NT2/D1 (cell line): ENCODE measurements at regions not wholly inside any gene's neighbourhood (a gene's known extent, or its start where the extent isn't known, plus 50 kb on each side); places are given as distances from the start of the nearest gene placed in this dataset.

Experiments
- DNase-seq: peaks from one replicate; pipeline ENCODE4 v3.0.0-alpha.2; 2011; ENCODE audit warnings: low read depth, low spot score
- H3K27me3 ChIP-seq: 2 replicates; pipeline ENCODE4 v1.6.0; 2011; ENCODE audit warnings: mild to moderate bottlenecking; ENCODE audit not compliant: insufficient read length, insufficient read depth
- H3K36me3 ChIP-seq: 2 replicates; pipeline ENCODE4 v1.6.1; 2011; ENCODE audit warnings: mild to moderate bottlenecking, low read length, mixed read lengths; ENCODE audit not compliant: insufficient read depth, insufficient read length
- H3K4me1 ChIP-seq: 2 replicates; pipeline ENCODE4 v1.5.1; 2011; ENCODE audit not compliant: insufficient read depth, insufficient read length
- H3K4me3 ChIP-seq: 2 replicates; pipeline ENCODE4 v1.5.1; 2011; ENCODE audit warnings: low read depth; ENCODE audit not compliant: insufficient read length
- H3K9ac ChIP-seq: 2 replicates; pipeline ENCODE4 v1.6.0; 2011; ENCODE audit warnings: low read depth; ENCODE audit not compliant: insufficient read length
- H3K9me3 ChIP-seq: 2 replicates; pipeline ENCODE4 v1.5.1; 2011; ENCODE audit warnings: mild to moderate bottlenecking, low read length; ENCODE audit not compliant: insufficient read depth
- SUZ12 ChIP-seq: IDR thresholded peaks from 2 replicates; pipeline ENCODE4 v1.6.1; 2011; ENCODE audit not compliant: insufficient read length, insufficient read depth; ENCODE audit errors: extremely low read depth
- YY1 ChIP-seq: IDR thresholded peaks from 2 replicates; pipeline ENCODE4 v1.6.1; 2011; ENCODE audit not compliant: insufficient read length, insufficient read depth
- ZNF274 ChIP-seq: IDR thresholded peaks from 2 replicates; pipeline ENCODE4 v1.6.1; 2011; ENCODE audit warnings: mild to moderate bottlenecking, low read depth, low read length

DNA sequence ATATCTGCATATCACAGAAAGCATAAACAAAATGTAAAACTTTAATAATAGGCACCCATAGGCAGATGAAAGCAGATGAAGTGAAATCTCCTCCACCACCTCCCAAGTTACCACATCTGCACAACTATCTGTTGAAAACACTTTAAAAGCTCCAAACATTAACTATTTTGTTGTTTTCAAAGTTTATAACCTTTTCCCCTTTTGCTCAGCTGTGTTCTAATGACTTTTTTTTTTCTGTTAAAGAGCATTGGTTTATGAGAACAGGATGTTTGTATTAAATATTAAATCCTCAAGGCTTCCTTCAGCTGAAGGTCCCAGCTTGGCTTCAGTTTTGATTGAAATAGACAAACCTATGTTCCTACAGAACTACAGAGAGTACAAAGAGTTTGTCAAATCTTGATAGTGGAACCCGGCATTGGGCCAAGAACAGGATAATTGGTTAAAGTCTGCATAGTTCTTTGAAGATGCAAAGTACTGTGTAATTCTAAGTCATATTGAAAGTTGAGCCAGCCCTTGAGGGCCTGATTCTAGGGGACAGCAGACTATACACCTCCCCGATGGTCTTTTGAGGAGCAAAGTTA lies 255.1 kb upstream of the JAG1 start:
- H3K4me3 ChIP-seq, result no peak overlapping the region
- no peaks in the 10 kb centered on the region for H3K4me1 ChIP-seq
- no peaks in the 10 kb centered on the region for H3K36me3 ChIP-seq
- TF ChIP-seq SUZ12, result no peak
- TF ChIP-seq ZNF274, result no peak
- no peak for TF ChIP-seq YY1
- no peaks in the 10 kb centered on the region for H3K27me3 ChIP-seq
- DNase-seq, result no peak
- H3K9ac ChIP-seq, result no peak overlapping the region
- H3K9me3 ChIP-seq, result no peaks in the 10 kb centered on the region

DNA sequence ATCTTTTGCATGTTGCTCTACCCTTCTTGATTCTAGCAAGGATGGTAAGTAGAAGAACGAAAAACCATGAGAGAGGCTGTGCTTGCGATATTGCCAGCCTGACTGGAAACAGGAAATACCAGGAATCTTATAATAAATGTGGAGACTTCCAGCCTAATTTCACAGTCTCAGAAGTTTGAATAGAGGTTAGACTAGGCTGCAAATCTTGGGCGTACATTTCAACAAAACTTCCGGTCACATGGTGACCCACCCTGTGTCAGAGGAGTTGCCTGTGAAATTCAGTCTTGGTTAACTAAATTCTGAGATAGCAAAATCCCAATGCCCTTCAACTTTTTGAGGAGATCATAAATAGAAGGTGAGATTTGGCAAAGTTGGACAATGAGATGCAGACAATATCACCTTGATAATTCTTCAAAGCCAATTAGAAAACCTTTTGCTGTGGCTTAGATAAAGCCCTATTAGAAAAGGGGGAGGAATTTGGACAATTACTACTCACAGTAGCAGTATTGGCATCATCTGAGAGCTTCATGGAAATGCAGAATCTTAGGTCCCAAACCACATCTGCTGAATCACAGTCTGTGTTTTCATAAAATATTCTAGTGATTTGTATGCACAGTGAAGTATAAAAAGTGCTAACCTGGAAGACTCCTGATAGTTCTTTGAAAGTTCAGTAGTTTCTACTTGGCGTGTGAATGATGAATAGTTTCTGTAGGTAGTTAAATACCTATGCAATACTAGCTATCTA lies 262.0 kb upstream of the JAG1 start:
- H3K4me3 ChIP-seq, result no peak overlapping the region
- no peaks in the 10 kb centered on the region for H3K4me1 ChIP-seq
- H3K36me3 ChIP-seq, result no peaks in the 10 kb centered on the region
- no peak for DNase-seq
- H3K9ac ChIP-seq, result no peak overlapping the region
- no peaks in the 10 kb centered on the region for H3K27me3 ChIP-seq
- no peak for TF ChIP-seq ZNF274
- no peak for TF ChIP-seq SUZ12
- TF ChIP-seq YY1, result no peak
- H3K9me3 ChIP-seq, result no peaks in the 10 kb centered on the region

- no peak for DNase-seq
- no peak for TF ChIP-seq ZNF274
- TF ChIP-seq YY1, result no peak
- no peak for TF ChIP-seq SUZ12
Observed at GRCh38 chr20:10936786-10937185, 263.0 kb upstream of the JAG1 start.

DNA sequence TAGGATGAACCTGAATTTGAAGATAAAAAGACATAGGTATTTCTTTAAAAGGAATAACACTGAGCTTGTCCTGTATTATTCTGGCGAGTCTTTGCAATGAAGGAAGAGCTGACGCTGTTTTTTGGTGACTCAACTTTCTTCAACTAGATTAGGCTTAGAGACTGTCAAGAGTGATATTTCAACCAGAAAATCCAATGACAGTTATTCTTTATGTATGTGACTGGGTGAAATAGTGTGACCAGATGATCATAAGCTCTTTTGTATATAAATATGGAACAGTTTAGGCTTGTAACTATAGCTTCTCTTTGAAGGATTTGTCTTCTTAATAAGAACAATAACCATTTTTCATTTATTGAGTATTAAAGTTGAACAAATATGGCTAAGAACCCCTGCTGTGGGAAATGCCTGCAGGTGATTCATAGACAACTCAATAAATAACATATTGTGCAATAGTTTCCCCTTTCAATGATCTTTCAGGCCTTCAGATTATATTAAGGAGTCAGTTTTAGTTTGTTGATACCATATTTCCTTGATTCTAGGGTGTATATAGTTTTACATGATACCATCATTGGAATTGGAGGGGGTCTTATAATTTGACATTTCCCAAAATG lies 265.6 kb upstream of the JAG1 start:
- no peaks in the 10 kb centered on the region for H3K36me3 ChIP-seq
- H3K4me3 ChIP-seq, result no peak overlapping the region
- TF ChIP-seq ZNF274 (no peak), SUZ12 (no peak), YY1 (no peak)
- H3K4me1 ChIP-seq, result no peaks in the 10 kb centered on the region
- no peak for DNase-seq
- no peak overlapping the region for H3K9ac ChIP-seq
- H3K9me3 ChIP-seq, result no peaks in the 10 kb centered on the region
- H3K27me3 ChIP-seq, result no peaks in the 10 kb centered on the region

More at GRCh38 chr20:10936786-10937185, 263.0 kb upstream of the JAG1 start:
- Histone ChIP-seq H3K27me3 (no peaks in the 10 kb centered on the region), H3K36me3 (no peaks in the 10 kb centered on the region), H3K9ac (no peak overlapping the region), H3K9me3 (no peaks in the 10 kb centered on the region), H3K4me3 (no peak overlapping the region), H3K4me1 (no peaks in the 10 kb centered on the region)

GRCh38 chr20:10940941-10941340 lies 267.1 kb upstream of the JAG1 start:
- Histone ChIP-seq H3K27me3 (no peaks in the 10 kb centered on the region), H3K4me3 (no peak overlapping the region), H3K36me3 (no peaks in the 10 kb centered on the region), H3K9me3 (no peaks in the 10 kb centered on the region), H3K9ac (no peak overlapping the region), H3K4me1 (no peaks in the 10 kb centered on the region)
- DNase-seq, result no peak
- no peak for TF ChIP-seq SUZ12
- no peak for TF ChIP-seq YY1
- no peak for TF ChIP-seq ZNF274

DNA sequence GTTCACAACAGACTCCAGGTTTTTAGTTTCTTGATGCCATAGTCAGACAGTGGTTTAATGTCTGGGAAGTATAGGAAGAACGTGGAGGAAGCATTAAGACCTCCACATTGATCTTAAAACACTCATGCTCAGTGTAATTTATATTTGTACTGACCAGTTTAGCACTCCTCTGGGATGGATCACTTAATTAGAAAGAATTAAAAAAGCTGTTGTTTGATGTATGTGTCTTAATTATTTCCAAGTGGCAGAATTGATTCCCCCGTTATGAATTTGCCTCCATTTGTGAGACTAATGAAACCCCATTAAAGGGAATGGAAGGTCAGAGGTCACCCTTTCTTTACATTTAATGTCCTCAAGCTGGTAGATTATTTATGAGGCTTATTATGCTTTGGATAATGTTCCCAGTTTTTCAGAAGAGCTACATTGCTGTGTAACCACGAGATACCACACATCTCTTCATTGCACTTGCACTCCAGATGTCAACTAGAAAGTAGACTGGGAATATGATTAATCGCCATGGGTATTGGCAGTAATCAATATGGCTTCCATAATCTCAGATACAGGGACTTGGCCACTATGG lies 270.0 kb upstream of the JAG1 start:
- Histone ChIP-seq H3K4me3 (no peak overlapping the region), H3K27me3 (no peaks in the 10 kb centered on the region), H3K9ac (no peak overlapping the region), H3K36me3 (no peaks in the 10 kb centered on the region), H3K4me1 (no peaks in the 10 kb centered on the region), H3K9me3 (no peaks in the 10 kb centered on the region)
- DNase-seq, result no peak
- no peak for TF ChIP-seq SUZ12
- TF ChIP-seq ZNF274, result no peak
- no peak for TF ChIP-seq YY1
